Transverse colon (tissue), 4 donors: ENCODE measurements at regions not wholly inside any gene's neighbourhood (a gene's known extent, or its start where the extent isn't known, plus 50 kb on each side); places are given as distances from the start of the nearest gene placed in this dataset.

Experiments used
- CTCF ChIP-seq, 5 experiments: fragments of 200-600 bp in 3 of 5; fragments of 450-650 bp in 2 of 5; sonication (generic) in 3 of 5; IDR thresholded peaks; 1 replicate in 2 of 5; 2 replicates in 3 of 5; pipeline ENCODE4 v1.5.1; 2016 to 2017; ENCODE audit warnings: antibody characterized with exemption in 5 of 5, inconsistent platforms in 3 of 5, mild to moderate bottlenecking in 2 of 5, moderate library complexity in 1 of 5
- EP300 ChIP-seq: sonication (generic); formaldehyde crosslinking; IDR thresholded peaks from one replicate; pipeline ENCODE4 v1.6.1; 2017; ENCODE audit warnings: antibody characterized with exemption, low read depth
- POLR2A ChIP-seq: fragments of 450-650 bp; IDR thresholded peaks from one replicate; pipeline ENCODE4 v1.6.1; 2016; ENCODE audit warnings: antibody characterized with exemption, mild to moderate bottlenecking, moderate library complexity
- POLR2AphosphoS5 ChIP-seq, 3 donors: sonication (generic); formaldehyde crosslinking; IDR thresholded peaks; one replicate each; pipeline ENCODE4 v1.6.1; 2016; ENCODE audit warnings: antibody characterized with exemption in 3 of 3

- no peak for TF ChIP-seq CTCF (IDR thresholded peaks at IDR 0.05)
- no peak for TF ChIP-seq POLR2A
- no peak for TF ChIP-seq POLR2AphosphoS5 (IDR thresholded peaks at IDR 0.05)
- no peak for TF ChIP-seq EP300
Measured at GRCh38 chr12:24072302-24072701, 122.8 kb upstream of the SOX5 start.
